Activated B cell treated with CpG ODN at 0.5 μM for 24 hours (primary cell): ENCODE measurements at regions not wholly inside any gene's neighbourhood (a gene's known extent, or its start where the extent isn't known, plus 50 kb on each side); places are given as distances from the start of the nearest gene placed in this dataset.

Experiments used
- ATAC-seq: fragments of 200-7000 bp; cut with Tn5 transposase; one replicate; pipeline ENCODE4 v1.10.0; 2021; ENCODE audit warnings: low read depth, mild to moderate bottlenecking, moderate library complexity
- CTCF ChIA-PET: fragments of 350-600 bp; sonication (Branson Sonifier 250); formaldehyde crosslinking; loops from one replicate; lab custom pipeline; 2021; ENCODE audit warnings: antibody characterized with exemption; lab: Charles Lee
- POLR2A ChIA-PET: fragments of 350-600 bp; sonication (Branson Sonifier 250); formaldehyde crosslinking; loops from one replicate; lab custom pipeline; 2021; ENCODE audit warnings: antibody characterized with exemption; lab: Charles Lee
- DNase-seq: peaks from one replicate; pipeline ENCODE4 v3.0.0; 2022
- H3K27ac Mint-ChIP-seq: one replicate; pipeline ENCODE4 v1.8.0; 2020; ENCODE audit warnings: mixed read lengths
- H3K27me3 Mint-ChIP-seq: one replicate; pipeline ENCODE4 v1.8.0; 2021; ENCODE audit warnings: mixed read lengths
- H3K36me3 Mint-ChIP-seq: one replicate; pipeline ENCODE4 v1.8.0; 2021; ENCODE audit warnings: low read depth, mixed read lengths
- H3K4me1 Mint-ChIP-seq: one replicate; pipeline ENCODE4 v1.8.0; 2021; ENCODE audit warnings: mixed read lengths
- H3K4me3 Mint-ChIP-seq: one replicate; pipeline ENCODE4 v1.8.0; 2020; ENCODE audit warnings: mild to moderate bottlenecking, mixed read lengths
- H3K9me3 Mint-ChIP-seq: one replicate; pipeline ENCODE4 v1.8.0; 2020; ENCODE audit warnings: mixed read lengths
- intact Hi-C: fragments of 100-400 bp; cut with micrococcal nuclease; formaldehyde crosslinking; loops from one replicate; pipeline ENCODE4 v1.15.1; 2024
- TF ChIP-seq, protein P1 (sequence below): fragments of 200-600 bp; IDR thresholded peaks from one replicate; pipeline ENCODE4 v1.8.0; 2022; ENCODE audit warnings: antibody characterized with exemption, mild to moderate bottlenecking

DNA sequence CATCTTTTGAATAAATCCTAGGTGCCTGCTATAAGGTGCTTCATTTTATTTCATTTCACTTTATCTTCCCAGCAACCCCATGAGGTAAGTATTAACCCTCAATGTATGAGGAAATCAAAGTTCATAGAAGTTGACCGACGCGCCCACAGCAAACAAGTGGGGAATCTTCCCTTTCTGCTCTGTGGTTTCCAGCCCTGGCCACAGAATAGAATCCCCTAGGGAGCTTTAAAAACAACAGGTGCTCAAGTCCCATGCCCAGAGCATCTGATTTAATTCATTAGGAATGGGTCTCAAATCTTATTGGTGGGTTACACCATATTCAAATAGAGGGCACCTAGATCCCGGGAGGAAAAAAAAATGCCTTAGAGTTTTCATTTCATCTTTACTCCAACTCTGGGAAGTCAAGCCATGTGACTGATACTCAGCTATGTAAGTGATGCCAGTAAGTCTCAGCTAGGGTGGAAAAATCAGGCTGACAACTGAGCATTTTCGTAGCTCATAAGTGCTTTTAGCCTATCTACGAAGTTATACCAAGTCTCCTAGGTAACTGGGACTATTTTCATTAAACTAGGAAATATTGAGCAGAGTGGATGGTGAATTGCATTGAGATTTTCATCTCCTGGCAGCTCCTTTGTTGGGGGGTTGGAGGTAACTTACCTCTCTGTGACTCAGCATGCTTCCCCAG is 353.4 kb upstream of the SLC30A5 start:
- Mint-ChIP-seq H3K9me3 (no peaks in the 10 kb centered on the region), H3K36me3 (no peaks in the 10 kb centered on the region), H3K27me3 (peaks cover 9% of the 10 kb centered on the region), H3K27ac (no peak overlapping the region), H3K4me1 (peaks cover 40% of the 10 kb centered on the region), H3K4me3 (peak overlapping the region; percentile 15)
- CTCF ChIA-PET: no interaction called here
- intact Hi-C loops: loop anchor here (1.0 kb wide), 1 partner anchor 122 kb away; no protein-coding TSS in a partner anchor
- POLR2A ChIA-PET: no interaction called here
- DNase-seq (no peak), ATAC-seq (peak; percentile 69)
- TF ChIP-seq, protein P1, sequence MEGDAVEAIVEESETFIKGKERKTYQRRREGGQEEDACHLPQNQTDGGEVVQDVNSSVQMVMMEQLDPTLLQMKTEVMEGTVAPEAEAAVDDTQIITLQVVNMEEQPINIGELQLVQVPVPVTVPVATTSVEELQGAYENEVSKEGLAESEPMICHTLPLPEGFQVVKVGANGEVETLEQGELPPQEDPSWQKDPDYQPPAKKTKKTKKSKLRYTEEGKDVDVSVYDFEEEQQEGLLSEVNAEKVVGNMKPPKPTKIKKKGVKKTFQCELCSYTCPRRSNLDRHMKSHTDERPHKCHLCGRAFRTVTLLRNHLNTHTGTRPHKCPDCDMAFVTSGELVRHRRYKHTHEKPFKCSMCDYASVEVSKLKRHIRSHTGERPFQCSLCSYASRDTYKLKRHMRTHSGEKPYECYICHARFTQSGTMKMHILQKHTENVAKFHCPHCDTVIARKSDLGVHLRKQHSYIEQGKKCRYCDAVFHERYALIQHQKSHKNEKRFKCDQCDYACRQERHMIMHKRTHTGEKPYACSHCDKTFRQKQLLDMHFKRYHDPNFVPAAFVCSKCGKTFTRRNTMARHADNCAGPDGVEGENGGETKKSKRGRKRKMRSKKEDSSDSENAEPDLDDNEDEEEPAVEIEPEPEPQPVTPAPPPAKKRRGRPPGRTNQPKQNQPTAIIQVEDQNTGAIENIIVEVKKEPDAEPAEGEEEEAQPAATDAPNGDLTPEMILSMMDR: no peak

DNA sequence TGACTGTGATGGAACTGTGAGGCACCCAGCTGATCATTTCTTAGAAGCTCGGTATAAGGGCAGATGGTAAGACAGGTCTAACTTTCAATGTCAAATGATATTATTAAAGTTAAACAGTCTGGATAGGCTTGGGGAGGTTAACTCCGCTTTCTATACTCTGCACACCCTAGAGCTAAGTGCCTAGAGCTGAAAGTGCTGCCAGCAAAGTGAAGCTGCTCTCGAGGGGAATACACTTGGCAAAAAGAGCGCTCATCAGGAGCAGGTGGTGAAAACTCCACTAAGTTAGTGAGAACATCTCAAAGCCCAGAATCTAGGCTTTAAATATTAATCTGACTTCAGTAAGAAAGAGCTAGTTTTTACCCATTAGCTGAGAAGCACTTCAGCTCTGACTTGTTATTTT is 349.6 kb upstream of the SLC30A5 start:
- ChIA-PET CTCF (no interaction called here), POLR2A (no interaction called here)
- ATAC-seq (no peak), DNase-seq (no peak)
- H3K4me3 Mint-ChIP-seq: no peak overlapping the region
- TF ChIP-seq, protein P1: no peak
- no peak overlapping the region for H3K27ac Mint-ChIP-seq
- H3K4me1 Mint-ChIP-seq: peaks cover 34% of the 10 kb centered on the region
- intact Hi-C loops: no loop called here
- H3K27me3 Mint-ChIP-seq: peaks cover 6% of the 10 kb centered on the region
- no peaks in the 10 kb centered on the region for H3K36me3 Mint-ChIP-seq
- H3K9me3 Mint-ChIP-seq: no peaks in the 10 kb centered on the region

DNA sequence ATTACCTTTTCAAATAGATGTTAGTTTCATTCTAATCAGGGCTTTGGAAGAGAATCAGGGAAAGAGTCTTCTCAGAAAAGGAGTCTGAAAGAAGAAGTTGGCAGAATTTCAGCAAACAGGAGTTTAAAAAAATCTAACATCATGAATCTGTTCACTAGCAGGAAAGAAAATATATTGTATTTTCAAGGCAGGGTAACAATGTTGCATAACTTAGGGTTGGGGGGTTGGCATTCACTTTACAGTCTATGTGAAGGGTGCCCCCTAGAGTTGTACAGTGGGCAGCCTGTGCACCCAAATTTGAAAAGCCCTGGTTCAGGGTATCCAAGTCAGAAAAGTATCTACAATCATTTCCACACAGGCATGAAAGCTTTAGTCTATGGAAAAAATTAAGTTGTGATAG is 348.4 kb upstream of the SLC30A5 start:
- no peak overlapping the region for H3K4me3 Mint-ChIP-seq
- no peak overlapping the region for H3K27ac Mint-ChIP-seq
- POLR2A ChIA-PET: no interaction called here
- intact Hi-C loops: loop anchor here (1.0 kb wide), 1 partner anchor 459 kb away; no protein-coding TSS in a partner anchor
- H3K9me3 Mint-ChIP-seq: no peaks in the 10 kb centered on the region
- DNase-seq (no peak), ATAC-seq (no peak)
- CTCF ChIA-PET: no interaction called here
- H3K27me3 Mint-ChIP-seq: peaks cover 14% of the 10 kb centered on the region
- TF ChIP-seq, protein P1: no peak
- H3K4me1 Mint-ChIP-seq: peaks cover 21% of the 10 kb centered on the region
- H3K36me3 Mint-ChIP-seq: no peaks in the 10 kb centered on the region

DNA sequence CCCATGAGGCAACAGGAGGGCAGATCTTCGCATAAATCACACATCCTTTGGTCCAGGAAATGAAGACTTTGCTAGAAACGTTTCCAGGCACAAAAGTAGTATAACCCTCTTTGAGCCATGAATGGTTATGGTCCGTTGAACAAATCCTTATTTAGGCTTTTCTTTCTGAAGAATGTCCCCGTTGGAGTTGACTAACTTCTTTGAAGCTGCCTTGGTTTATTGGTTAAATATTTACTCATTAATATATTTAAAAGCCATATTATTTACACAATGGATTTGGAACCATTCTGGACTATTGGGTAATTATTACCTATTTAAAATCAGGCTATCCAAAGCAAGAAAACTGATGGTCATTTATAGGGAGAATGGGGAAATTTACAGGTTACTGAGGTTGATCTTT is 347.6 kb upstream of the SLC30A5 start:
- no peak overlapping the region for H3K4me3 Mint-ChIP-seq
- no peaks in the 10 kb centered on the region for H3K36me3 Mint-ChIP-seq
- ATAC-seq (no peak), DNase-seq (no peak)
- peaks cover 14% of the 10 kb centered on the region for H3K4me1 Mint-ChIP-seq
- POLR2A ChIA-PET: no interaction called here
- peaks cover 18% of the 10 kb centered on the region for H3K27me3 Mint-ChIP-seq
- TF ChIP-seq, protein P1: no peak
- intact Hi-C loops: no loop called here
- H3K27ac Mint-ChIP-seq: no peak overlapping the region
- CTCF ChIA-PET: no interaction called here
- H3K9me3 Mint-ChIP-seq: no peaks in the 10 kb centered on the region

DNA sequence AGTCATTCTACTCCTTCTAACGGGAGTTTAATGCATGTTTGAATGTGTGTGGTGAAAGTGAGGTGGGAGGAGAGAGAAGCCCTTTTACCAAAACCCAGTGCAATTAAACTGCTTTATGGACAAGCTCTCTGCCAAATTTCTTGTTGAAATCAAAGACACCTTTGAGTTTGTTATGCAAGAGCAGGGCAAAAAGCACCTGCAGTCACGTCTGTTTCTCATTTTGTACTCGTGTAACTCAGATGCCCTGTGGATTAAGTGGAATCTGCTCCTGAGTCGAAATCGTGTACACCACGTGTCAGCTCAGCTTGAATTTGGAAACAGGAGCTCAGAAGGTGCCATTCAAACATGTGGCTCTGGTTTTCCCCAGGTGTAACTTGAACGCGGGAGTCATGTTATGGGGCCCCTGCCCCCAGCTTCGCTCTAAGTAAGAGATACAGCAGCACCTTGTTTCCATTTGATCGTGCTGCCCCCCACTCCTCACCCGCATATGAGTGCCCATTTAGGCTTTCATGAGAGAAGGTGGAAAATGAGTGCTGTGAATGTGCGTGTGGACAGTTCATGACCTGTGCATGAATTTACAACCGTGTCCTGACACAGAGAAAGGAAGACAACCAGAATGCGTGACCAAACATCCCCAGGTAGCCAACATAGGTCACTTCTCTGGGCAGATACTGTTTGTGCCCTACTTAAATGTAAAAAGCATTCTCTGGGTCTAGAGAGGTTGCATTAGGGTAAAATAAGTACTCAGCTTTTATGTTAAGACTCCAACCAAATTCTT is 347.0 kb upstream of the SLC30A5 start:
- CTCF ChIA-PET: interaction anchor here (0.8 kb wide), 1 partner anchor 460 kb away, joined by 3 read pairs; no protein-coding TSS in a partner anchor
- POLR2A ChIA-PET: no interaction called here

More for the DNA sequence above, 347.0 kb upstream of the SLC30A5 start:
- Mint-ChIP-seq H3K27me3 (peaks cover 19% of the 10 kb centered on the region), H3K4me1 (peaks cover 11% of the 10 kb centered on the region), H3K9me3 (no peaks in the 10 kb centered on the region), H3K36me3 (no peaks in the 10 kb centered on the region), H3K4me3 (no peak overlapping the region), H3K27ac (no peak overlapping the region)
- intact Hi-C loops: no loop called here
- TF ChIP-seq, protein P1: no peak
- no peak for ATAC-seq
- no peak for DNase-seq
